ENCODE measurements at regions not wholly inside any gene's neighbourhood (a gene's known extent, or its start where the extent isn't known, plus 50 kb on each side); places are given as distances from the start of the nearest gene placed in this dataset.
A peak's percentile ranks its signal among the peaks of the same experiment; 100 is the strongest.

DNA sequence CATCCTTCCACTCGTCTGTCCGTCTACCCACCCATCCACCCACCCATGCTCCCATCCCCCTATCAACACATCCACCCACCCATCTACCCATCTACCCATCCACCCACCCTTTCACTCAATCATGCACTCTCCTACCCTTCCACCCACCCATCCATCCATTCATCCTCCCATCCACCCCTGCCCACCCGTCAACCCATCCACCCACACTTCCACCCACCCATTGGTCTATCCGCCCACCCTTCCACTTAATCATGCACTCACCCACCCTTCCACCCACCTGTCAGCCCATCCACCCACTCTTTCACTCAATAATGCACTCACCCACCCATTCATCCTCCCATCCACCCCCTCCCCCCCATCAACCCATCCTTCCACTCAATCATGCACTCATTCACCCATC, 250.0 kb upstream of the EEF2KMT start:
- no peak overlapping the region for H3K4me3 ChIP-seq
- H4K20me1 ChIP-seq (replicated peaks; ENCODE audit: insufficient read depth), result no peaks in the 10 kb centered on the region
- H3K9me2 ChIP-seq (ENCODE audit: insufficient read depth), result 0 out of 2 replicates have a peak, but pooled peaks cover 20% of the 10 kb centered on the region
- H3K27ac ChIP-seq (ENCODE audit: low read depth), result no peak overlapping the region
- peaks cover 6% of the 10 kb centered on the region for H3K4me1 ChIP-seq (ENCODE audit: insufficient read depth)
- H3K9me3 Mint-ChIP-seq, result no peaks in the 10 kb centered on the region
- TF ChIP-seq JUNB (IDR thresholded peaks at IDR 0.05; ENCODE audit: unreplicated experiment) (no peak), EZH2 (IDR thresholded peaks at IDR 0.05; ENCODE audit: low read depth, unreplicated experiment) (no peak), CREB1 (CRISPR knock-in tag; IDR thresholded peaks at IDR 0.05; ENCODE audit: low read depth) (no peak), ZNF114 (CRISPR knock-in tag; IDR thresholded peaks at IDR 0.05) (no peak)
- TF ChIP-seq, protein P1, sequence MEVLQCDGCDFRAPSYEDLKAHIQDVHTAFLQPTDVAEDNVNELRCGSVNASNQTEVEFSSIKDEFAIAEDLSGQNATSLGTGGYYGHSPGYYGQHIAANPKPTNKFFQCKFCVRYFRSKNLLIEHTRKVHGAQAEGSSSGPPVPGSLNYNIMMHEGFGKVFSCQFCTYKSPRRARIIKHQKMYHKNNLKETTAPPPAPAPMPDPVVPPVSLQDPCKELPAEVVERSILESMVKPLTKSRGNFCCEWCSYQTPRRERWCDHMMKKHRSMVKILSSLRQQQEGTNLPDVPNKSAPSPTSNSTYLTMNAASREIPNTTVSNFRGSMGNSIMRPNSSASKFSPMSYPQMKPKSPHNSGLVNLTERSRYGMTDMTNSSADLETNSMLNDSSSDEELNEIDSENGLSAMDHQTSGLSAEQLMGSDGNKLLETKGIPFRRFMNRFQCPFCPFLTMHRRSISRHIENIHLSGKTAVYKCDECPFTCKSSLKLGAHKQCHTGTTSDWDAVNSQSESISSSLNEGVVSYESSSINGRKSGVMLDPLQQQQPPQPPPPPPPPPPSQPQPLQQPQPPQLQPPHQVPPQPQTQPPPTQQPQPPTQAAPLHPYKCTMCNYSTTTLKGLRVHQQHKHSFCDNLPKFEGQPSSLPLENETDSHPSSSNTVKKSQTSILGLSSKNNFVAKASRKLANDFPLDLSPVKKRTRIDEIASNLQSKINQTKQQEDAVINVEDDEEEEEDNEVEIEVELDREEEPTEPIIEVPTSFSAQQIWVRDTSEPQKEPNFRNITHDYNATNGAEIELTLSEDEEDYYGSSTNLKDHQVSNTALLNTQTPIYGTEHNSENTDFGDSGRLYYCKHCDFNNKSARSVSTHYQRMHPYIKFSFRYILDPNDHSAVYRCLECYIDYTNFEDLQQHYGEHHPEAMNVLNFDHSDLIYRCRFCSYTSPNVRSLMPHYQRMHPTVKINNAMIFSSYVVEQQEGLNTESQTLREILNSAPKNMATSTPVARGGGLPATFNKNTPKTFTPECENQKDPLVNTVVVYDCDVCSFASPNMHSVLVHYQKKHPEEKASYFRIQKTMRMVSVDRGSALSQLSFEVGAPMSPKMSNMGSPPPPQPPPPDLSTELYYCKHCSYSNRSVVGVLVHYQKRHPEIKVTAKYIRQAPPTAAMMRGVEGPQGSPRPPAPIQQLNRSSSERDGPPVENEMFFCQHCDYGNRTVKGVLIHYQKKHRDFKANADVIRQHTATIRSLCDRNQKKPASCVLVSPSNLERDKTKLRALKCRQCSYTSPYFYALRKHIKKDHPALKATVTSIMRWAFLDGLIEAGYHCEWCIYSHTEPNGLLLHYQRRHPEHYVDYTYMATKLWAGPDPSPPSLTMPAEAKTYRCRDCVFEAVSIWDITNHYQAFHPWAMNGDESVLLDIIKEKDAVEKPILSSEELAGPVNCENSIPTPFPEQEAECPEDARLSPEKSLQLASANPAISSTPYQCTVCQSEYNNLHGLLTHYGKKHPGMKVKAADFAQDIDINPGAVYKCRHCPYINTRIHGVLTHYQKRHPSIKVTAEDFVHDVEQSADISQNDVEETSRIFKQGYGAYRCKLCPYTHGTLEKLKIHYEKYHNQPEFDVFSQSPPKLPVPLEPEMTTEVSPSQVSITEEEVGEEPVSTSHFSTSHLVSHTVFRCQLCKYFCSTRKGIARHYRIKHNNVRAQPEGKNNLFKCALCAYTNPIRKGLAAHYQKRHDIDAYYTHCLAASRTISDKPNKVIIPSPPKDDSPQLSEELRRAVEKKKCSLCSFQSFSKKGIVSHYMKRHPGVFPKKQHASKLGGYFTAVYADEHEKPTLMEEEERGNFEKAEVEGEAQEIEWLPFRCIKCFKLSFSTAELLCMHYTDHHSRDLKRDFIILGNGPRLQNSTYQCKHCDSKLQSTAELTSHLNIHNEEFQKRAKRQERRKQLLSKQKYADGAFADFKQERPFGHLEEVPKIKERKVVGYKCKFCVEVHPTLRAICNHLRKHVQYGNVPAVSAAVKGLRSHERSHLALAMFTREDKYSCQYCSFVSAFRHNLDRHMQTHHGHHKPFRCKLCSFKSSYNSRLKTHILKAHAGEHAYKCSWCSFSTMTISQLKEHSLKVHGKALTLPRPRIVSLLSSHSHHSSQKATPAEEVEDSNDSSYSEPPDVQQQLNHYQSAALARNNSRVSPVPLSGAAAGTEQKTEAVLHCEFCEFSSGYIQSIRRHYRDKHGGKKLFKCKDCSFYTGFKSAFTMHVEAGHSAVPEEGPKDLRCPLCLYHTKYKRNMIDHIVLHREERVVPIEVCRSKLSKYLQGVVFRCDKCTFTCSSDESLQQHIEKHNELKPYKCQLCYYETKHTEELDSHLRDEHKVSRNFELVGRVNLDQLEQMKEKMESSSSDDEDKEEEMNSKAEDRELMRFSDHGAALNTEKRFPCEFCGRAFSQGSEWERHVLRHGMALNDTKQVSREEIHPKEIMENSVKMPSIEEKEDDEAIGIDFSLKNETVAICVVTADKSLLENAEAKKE (CRISPR knock-in tag; IDR thresholded peaks at IDR 0.05), result no peak
- no peaks in the 10 kb centered on the region for H3K79me2 ChIP-seq (replicated peaks; ENCODE audit: insufficient read depth)
- H3K4me1 Mint-ChIP-seq, result peaks cover 16% of the 10 kb centered on the region
- H2AFZ ChIP-seq, result no peak overlapping the region
- H3F3A ChIP-seq (replicated peaks; ENCODE audit: low read depth), result no peaks in the 10 kb centered on the region
- H3K36me3 Mint-ChIP-seq (ENCODE audit: low read depth), result no peaks in the 10 kb centered on the region
- no peaks in the 10 kb centered on the region for H3K36me3 ChIP-seq (ENCODE audit: insufficient read depth)
- DNase-seq (ENCODE audit: low spot score) (no peak), ATAC-seq (no peak)
- H3K4me2 ChIP-seq, result no peak overlapping the region
- peaks cover 4% of the 10 kb centered on the region for H3K27me3 Mint-ChIP-seq (ENCODE audit: insufficient read depth, low read depth, poor library complexity)
- no peak overlapping the region for H3K27ac Mint-ChIP-seq
- no peak overlapping the region for H3K4me3 Mint-ChIP-seq
- H3K27me3 ChIP-seq (ENCODE audit: insufficient read depth), result no peaks in the 10 kb centered on the region

DNA sequence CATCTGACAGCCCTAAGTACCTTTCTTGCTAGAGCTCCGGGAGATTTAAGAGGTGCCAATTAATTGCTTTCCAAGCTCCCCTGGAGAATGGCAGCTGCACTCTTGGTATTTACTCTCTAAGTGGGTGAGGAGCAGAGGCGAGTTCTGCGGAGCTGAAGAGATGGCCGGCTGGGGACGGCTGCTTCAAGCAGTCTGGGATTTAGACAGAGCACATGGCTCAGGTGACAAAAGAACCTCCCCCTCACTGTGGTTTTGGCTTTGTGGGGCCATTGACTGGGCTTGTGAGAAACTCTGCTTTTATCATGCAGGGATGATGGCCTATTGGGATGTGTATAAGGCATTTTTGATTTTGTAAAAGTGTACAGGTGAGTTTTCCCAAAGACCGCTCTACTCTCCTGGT, 239.3 kb upstream of the EEF2KMT start:
- TF ChIP-seq, protein P1 (CRISPR knock-in tag; IDR thresholded peaks at IDR 0.05), result no peak
- no peak for TF ChIP-seq EZH2 (IDR thresholded peaks at IDR 0.05; ENCODE audit: low read depth, unreplicated experiment)
- no peak for TF ChIP-seq ZNF114 (CRISPR knock-in tag; IDR thresholded peaks at IDR 0.05)
- Histone ChIP-seq H3K27me3 (ENCODE audit: insufficient read depth) (no peaks in the 10 kb centered on the region), H3K27ac (ENCODE audit: low read depth) (no peak overlapping the region), H3K4me3 (no peak overlapping the region), H3K4me2 (no peak overlapping the region), H2AFZ (no peak overlapping the region), H3K9me2 (ENCODE audit: insufficient read depth) (0 out of 2 replicates have a peak, but pooled peaks cover 8% of the 10 kb centered on the region), H4K20me1 (replicated peaks; ENCODE audit: insufficient read depth) (no peaks in the 10 kb centered on the region), H3K36me3 (ENCODE audit: insufficient read depth) (no peaks in the 10 kb centered on the region), H3F3A (replicated peaks; ENCODE audit: low read depth) (no peaks in the 10 kb centered on the region), H3K79me2 (replicated peaks; ENCODE audit: insufficient read depth) (no peaks in the 10 kb centered on the region), H3K4me1 (ENCODE audit: insufficient read depth) (peaks cover 5% of the 10 kb centered on the region; the same call in 1 of the 2 replicates)
- H3K4me3 Mint-ChIP-seq, result no peak overlapping the region
- H3K27ac Mint-ChIP-seq, result no peak overlapping the region
- peaks cover 4% of the 10 kb centered on the region for H3K36me3 Mint-ChIP-seq (ENCODE audit: low read depth)
- ATAC-seq, result peak; percentile 57
- peaks cover 7% of the 10 kb centered on the region; the same call in 1 of the 3 replicates for H3K9me3 Mint-ChIP-seq
- DNase-seq (ENCODE audit: low spot score), result no peak
- H3K27me3 Mint-ChIP-seq (ENCODE audit: insufficient read depth, low read depth, poor library complexity), result peaks cover 3% of the 10 kb centered on the region
- peaks cover 5% of the 10 kb centered on the region; the same call in 2 of the 3 replicates for H3K4me1 Mint-ChIP-seq
